ENCODE measurements at regions not wholly inside any gene's neighbourhood (a gene's known extent, or its start where the extent isn't known, plus 50 kb on each side); places are given as distances from the start of the nearest gene placed in this dataset.

DNA sequence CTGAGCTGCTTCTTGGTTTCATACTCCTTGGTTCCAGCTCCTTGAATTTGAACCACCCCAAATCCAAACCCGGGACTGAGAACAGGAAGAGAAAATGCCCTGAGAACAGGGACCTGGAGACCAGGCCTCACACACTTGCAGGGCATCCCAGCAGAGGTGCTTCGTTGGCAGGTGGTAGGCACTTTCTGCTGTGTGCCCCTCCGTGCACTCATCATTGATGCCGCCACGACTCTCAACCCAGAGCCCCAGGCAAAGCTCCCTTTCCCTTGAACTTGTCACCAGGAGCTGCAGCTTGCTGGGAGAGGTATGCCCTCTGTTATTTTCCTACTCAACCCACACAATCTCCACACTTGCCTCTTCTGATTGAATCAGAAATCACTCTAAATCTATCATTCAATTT, 217.8 kb upstream of the IRX1 start:
- Histone ChIP-seq H4K8ac (ENCODE audit: extremely low read depth, insufficient read depth, low read length) (peak overlapping the region; percentile 57; the same call in 1 of the 2 replicates), H4K20me1 (replicated peaks in 1 of 2; ENCODE audit: control insufficient read depth in 1 of 2, insufficient read depth in 2 of 2, low read length in 2 of 2) (no peaks in the 10 kb centered on the region), H3K56ac (replicated peaks; ENCODE audit: insufficient read length, low read depth, low read length) (no peak overlapping the region), H3K79me2 (ENCODE audit: control insufficient read depth in 1 of 2, insufficient read depth in 2 of 2, low read length in 2 of 2) (no peaks in the 10 kb centered on the region), H2BK5ac (ENCODE audit: low read depth, low read length) (no peak overlapping the region), H3K9ac (replicated peaks in 1 of 4; ENCODE audit: extremely low read depth in 1 of 4, low read depth in 3 of 4, low read length in 3 of 4) (no peak overlapping the region), H4K91ac (replicated peaks; ENCODE audit: insufficient read length, low read length) (no peak overlapping the region), H3K14ac (ENCODE audit: insufficient read length) (no peak overlapping the region), H3K27ac (ENCODE audit: low read depth, low read length) (no peak overlapping the region), H4K5ac (ENCODE audit: insufficient read length, low read depth, low read length) (no peak overlapping the region), H3K4me2 (ENCODE audit: insufficient read depth in 1 of 2, low read depth in 2 of 2, low read length in 2 of 2) (no peak overlapping the region), H3K27me3 (replicated peaks in 1 of 4; ENCODE audit: control insufficient read depth in 3 of 4, extremely low read depth in 1 of 4, insufficient read depth in 3 of 4, low read length in 3 of 4) (no peaks in the 10 kb centered on the region), H3K4me3 (ENCODE audit: extremely low read depth in 1 of 4, insufficient read depth in 2 of 4, low read depth in 3 of 4, low read length in 4 of 4) (no peak overlapping the region), H3K18ac (ENCODE audit: extremely low read depth, low read length) (no peak overlapping the region), H2AK5ac (ENCODE audit: low read depth, low read length) (no peak overlapping the region), H3K23ac (ENCODE audit: insufficient read length) (no peak overlapping the region), H2BK12ac (ENCODE audit: low read depth, low read length) (no peak overlapping the region), H2BK15ac (ENCODE audit: low read length) (no peak overlapping the region), H3K4me1 (replicated peaks in 1 of 4; ENCODE audit: control insufficient read depth in 3 of 4, insufficient read depth in 4 of 4, low read length in 3 of 4) (no peaks in the 10 kb centered on the region), H2AFZ (ENCODE audit: low read length) (no peak overlapping the region), H3K23me2 (ENCODE audit: low read depth, low read length) (no peaks in the 10 kb centered on the region), H2BK20ac (ENCODE audit: low read length) (no peak overlapping the region), H3K79me1 (ENCODE audit: low read depth, low read length) (no peaks in the 10 kb centered on the region), H3K36me3 (ENCODE audit: control insufficient read depth in 2 of 4, insufficient read depth in 4 of 4, low read length in 3 of 4) (no peaks in the 10 kb centered on the region), H3K9me3 (ENCODE audit: insufficient read depth in 2 of 2, low read depth in 1 of 2, low read length in 1 of 2) (peaks cover 0 to 2% of the 10 kb centered on the region in 2 experiments; a peak in 1 of 4 replicates), H3K4ac (replicated peaks; ENCODE audit: insufficient read length, low read depth, low read length) (no peak overlapping the region), H2BK120ac (replicated peaks; ENCODE audit: low read depth, low read length) (no peak overlapping the region)
- FAIRE-seq (no peak), DNase-seq (ENCODE audit: low read depth in 1 of 2, low spot score in 2 of 2) (peak in 1 of 2 experiments; percentile 27)
- CTCF ChIA-PET (ENCODE audit: partially characterized antibody): interaction anchor here (0.5 to 1.2 kb wide), 4 partner anchors 10 to 309 kb away, joined by 3 to 4 read pairs (median 3); no protein-coding TSS in a partner anchor
- whole genome bisulfite sequencing, 2 experiments (ENCODE audit: extremely low coverage in 1 of 2, insufficient coverage in 1 of 2, insufficient read length in 1 of 2, insufficient replicate concordance in 2 of 2, low coverage in 1 of 2, low lambda C conversion rate in 2 of 2, missing lambda C conversion rate in 1 of 2): 83% methylated on average over 5 of the region's 5 CpGs; no CpG with 5 or more reads in 1 of the 2 experiments
- POLR2A ChIA-PET (ENCODE audit: partially characterized antibody): no interaction called here
- TF ChIP-seq ASH2L (IDR thresholded peaks at IDR 0.05; ENCODE audit: low read length): no peak
- TF ChIP-seq BACH1 (IDR thresholded peaks at IDR 0.05; ENCODE audit: low read length): no peak
- TF ChIP-seq KDM5A (IDR thresholded peaks at IDR 0.05; ENCODE audit: low read length): no peak
- TF ChIP-seq FOSL1 (IDR thresholded peaks at IDR 0.05; ENCODE audit: insufficient read depth, low read depth, low read length): no peak
- TF ChIP-seq EP300 (IDR thresholded peaks at IDR 0.05; ENCODE audit: borderline replicate concordance in 1 of 2, low read depth in 2 of 2, low read length in 2 of 2): no peak
- TF ChIP-seq, protein P1, sequence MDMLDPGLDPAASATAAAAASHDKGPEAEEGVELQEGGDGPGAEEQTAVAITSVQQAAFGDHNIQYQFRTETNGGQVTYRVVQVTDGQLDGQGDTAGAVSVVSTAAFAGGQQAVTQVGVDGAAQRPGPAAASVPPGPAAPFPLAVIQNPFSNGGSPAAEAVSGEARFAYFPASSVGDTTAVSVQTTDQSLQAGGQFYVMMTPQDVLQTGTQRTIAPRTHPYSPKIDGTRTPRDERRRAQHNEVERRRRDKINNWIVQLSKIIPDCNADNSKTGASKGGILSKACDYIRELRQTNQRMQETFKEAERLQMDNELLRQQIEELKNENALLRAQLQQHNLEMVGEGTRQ (IDR thresholded peaks at IDR 0.05; ENCODE audit: low read length): no peak
- TF ChIP-seq BCL11A (IDR thresholded peaks at IDR 0.05; ENCODE audit: low read depth in 2 of 2, low read length in 2 of 2): no peak
- no peak for TF ChIP-seq HDAC2 (IDR thresholded peaks at IDR 0.05; ENCODE audit: borderline replicate concordance in 1 of 2, low read depth in 2 of 2, low read length in 2 of 2)
- no peak for TF ChIP-seq CBX5 (IDR thresholded peaks at IDR 0.05; ENCODE audit: low read depth, low read length)
- TF ChIP-seq POLR2AphosphoS5 (IDR thresholded peaks at IDR 0.05; ENCODE audit: low read depth, low read length): no peak
- TF ChIP-seq CHD2 (IDR thresholded peaks at IDR 0.05; ENCODE audit: low read length): no peak
- no peak for TF ChIP-seq CEBPB (IDR thresholded peaks at IDR 0.05; ENCODE audit: low read depth, low read length)
